Neuronal stem cell (in vitro differentiated cells): ENCODE measurements at regions not wholly inside any gene's neighbourhood (a gene's known extent, or its start where the extent isn't known, plus 50 kb on each side); places are given as distances from the start of the nearest gene placed in this dataset.

Experiments
- DNase-seq: peaks from one replicate; pipeline ENCODE4 v3.0.0-alpha.2; 2013; ENCODE audit warnings: low spot score
- H2AFZ ChIP-seq: one replicate; pipeline ENCODE4 v1.6.1; 2013; ENCODE audit warnings: mild to moderate bottlenecking, low read length, inconsistent platforms
- H2AK5ac ChIP-seq: 2 replicates; pipeline ENCODE4 v1.6.1; 2013; ENCODE audit warnings: low read depth, mild to moderate bottlenecking, inconsistent platforms, low read length, moderate library complexity, mixed read lengths
- H2BK120ac ChIP-seq: 2 replicates; pipeline ENCODE4 v1.6.1; 2013; ENCODE audit warnings: low read depth, mild to moderate bottlenecking, inconsistent platforms, low read length, moderate library complexity, mixed read lengths
- H2BK12ac ChIP-seq: one replicate; pipeline ENCODE4 v1.6.1; 2013; ENCODE audit warnings: low read length, inconsistent platforms
- H2BK15ac ChIP-seq: 2 replicates; pipeline ENCODE4 v1.6.1; 2013; ENCODE audit warnings: mild to moderate bottlenecking, low read length, inconsistent platforms, mixed read lengths
- H2BK5ac ChIP-seq: one replicate; pipeline ENCODE4 v1.6.1; 2013; ENCODE audit warnings: inconsistent platforms, mild to moderate bottlenecking, low read length, moderate library complexity
- H3K14ac ChIP-seq: one replicate; pipeline ENCODE4 v1.6.1; 2013; ENCODE audit warnings: low read length, inconsistent platforms
- H3K18ac ChIP-seq: 2 replicates; pipeline ENCODE4 v1.6.1; 2013; ENCODE audit warnings: low read length, inconsistent platforms
- H3K23ac ChIP-seq: 2 replicates; pipeline ENCODE4 v1.6.1; 2013; ENCODE audit warnings: low read depth, mild to moderate bottlenecking, mixed read lengths, low read length, inconsistent platforms; ENCODE audit not compliant: poor library complexity
- H3K27ac ChIP-seq: replicated peaks from 3 replicates; pipeline ENCODE4 v1.5.1; 2013; ENCODE audit warnings: low read length, inconsistent platforms
- H3K27me3 ChIP-seq, 3 experiments: 2 replicates each; pipeline ENCODE4 v1.6.1; 2013; ENCODE audit warnings: low read length in 3 of 3, mild to moderate bottlenecking in 2 of 3, inconsistent platforms in 1 of 3, low read depth in 1 of 3, mixed read lengths in 1 of 3, moderate library complexity in 1 of 3; ENCODE audit not compliant: control insufficient read depth in 3 of 3, insufficient read depth in 3 of 3
- H3K36me3 ChIP-seq, 2 donors: replicated peaks in 1 of 2; 2 replicates each; pipeline ENCODE4 v1.6.1; 2013; ENCODE audit warnings: low read length in 2 of 2; ENCODE audit not compliant: control insufficient read depth in 2 of 2, insufficient read depth in 2 of 2
- H3K4ac ChIP-seq: 2 replicates; pipeline ENCODE4 v1.6.1; 2013; ENCODE audit warnings: inconsistent platforms, mild to moderate bottlenecking, low read length, moderate library complexity
- H3K4me1 ChIP-seq, 2 donors: 1 replicate in 1 of 2; 2 replicates in 1 of 2; pipeline ENCODE4 v1.6.1; 2013; ENCODE audit warnings: low read length in 2 of 2, low read depth in 1 of 2; ENCODE audit not compliant: control insufficient read depth in 2 of 2, insufficient read depth in 1 of 2
- H3K4me2 ChIP-seq: one replicate; pipeline ENCODE4 v1.6.1; 2013; ENCODE audit warnings: mild to moderate bottlenecking, low read length, inconsistent platforms; ENCODE audit not compliant: insufficient read depth, poor library complexity, severe bottlenecking
- H3K4me3 ChIP-seq, 2 donors: 2 replicates each; pipeline ENCODE4 v1.5.1; 2013; ENCODE audit warnings: low read length in 2 of 2, mild to moderate bottlenecking in 2 of 2, inconsistent platforms in 1 of 2, moderate library complexity in 1 of 2
- H3K79me1 ChIP-seq: one replicate; pipeline ENCODE4 v1.6.1; 2013; ENCODE audit warnings: low read depth, mild to moderate bottlenecking, inconsistent platforms, low read length, moderate library complexity
- H3K9ac ChIP-seq: one replicate; pipeline ENCODE4 v1.6.1; 2013; ENCODE audit warnings: mild to moderate bottlenecking, low read depth, low read length, inconsistent platforms; ENCODE audit not compliant: poor library complexity
- H3K9me3 ChIP-seq, 2 donors: replicated peaks in 1 of 2; 2 replicates each; pipeline versions ENCODE3 to v1.6.1; 2013; ENCODE audit warnings: low read length in 2 of 2, mild to moderate bottlenecking in 2 of 2, inconsistent platforms in 1 of 2, low read depth in 1 of 2, mixed read lengths in 1 of 2, moderate library complexity in 1 of 2; ENCODE audit not compliant: control insufficient read depth in 2 of 2, insufficient read depth in 1 of 2
- H4K8ac ChIP-seq: one replicate; pipeline ENCODE4 v1.6.1; 2013; ENCODE audit warnings: low read depth, mild to moderate bottlenecking, inconsistent platforms, low read length, moderate library complexity
- H4K91ac ChIP-seq: one replicate; pipeline ENCODE4 v1.6.1; 2013; ENCODE audit warnings: low read length, low read depth, mild to moderate bottlenecking, inconsistent platforms; ENCODE audit not compliant: poor library complexity
- WGBS, 2 donors: extraction: QIAGEN DNeasy Blood & Tissue Kit; methylation state at CpG; one replicate each; pipeline ENCODE4 v1.1.7; 2013; ENCODE audit warnings: missing lambda C conversion rate in 2 of 2, mixed read lengths in 1 of 2; ENCODE audit not compliant: insufficient read length in 2 of 2, insufficient replicate concordance in 1 of 2; ENCODE audit errors: extremely low coverage in 2 of 2; 5-methylcytosine and 5-hydroxymethylcytosine counted together

DNA sequence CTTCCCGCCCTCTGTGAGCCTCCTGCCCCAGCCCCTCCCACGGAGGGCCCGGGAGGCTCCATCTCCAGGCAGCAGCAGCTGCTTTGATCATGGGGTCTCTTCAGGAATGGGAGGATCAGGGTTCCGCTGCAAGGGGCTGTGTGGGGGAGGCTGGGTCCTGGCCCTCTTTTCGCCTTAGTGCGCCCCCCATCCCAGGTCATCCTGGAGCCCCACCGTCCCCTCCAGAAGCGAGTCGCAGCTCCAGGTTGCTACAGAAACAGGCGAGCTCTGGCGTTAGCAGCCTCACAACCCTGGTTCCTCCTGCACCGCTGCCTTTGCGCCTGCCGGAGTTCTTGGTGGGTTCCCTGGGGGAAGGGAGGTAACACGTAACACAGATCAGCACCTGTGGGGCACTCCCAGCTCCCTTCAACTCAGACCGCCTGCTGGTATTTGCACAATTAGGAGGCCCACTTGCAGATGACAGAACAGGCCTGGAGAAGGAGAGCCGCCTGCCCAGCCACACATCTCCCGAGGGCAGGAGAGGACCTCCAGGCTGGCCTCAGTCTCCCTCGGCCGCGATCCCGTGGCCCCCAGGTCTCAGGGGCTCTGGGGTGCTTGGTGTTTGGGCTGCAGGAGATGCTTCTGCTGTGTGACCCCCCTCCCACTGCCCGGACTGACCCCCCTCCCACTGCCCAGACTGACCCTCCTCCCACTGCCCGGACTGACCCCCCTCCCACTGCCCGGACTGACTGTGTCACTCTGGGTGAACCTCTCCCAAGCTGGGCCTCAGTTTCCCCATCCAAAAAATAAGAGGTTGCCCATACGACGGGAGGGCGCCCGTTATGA is 64.2 kb upstream of the ADRA2C start:
- peak overlapping the region; percentile 86 for H2BK15ac ChIP-seq
- no CpG with 5 or more reads among the region's 29 CpGs for WGBS, 2 donors

DNA sequence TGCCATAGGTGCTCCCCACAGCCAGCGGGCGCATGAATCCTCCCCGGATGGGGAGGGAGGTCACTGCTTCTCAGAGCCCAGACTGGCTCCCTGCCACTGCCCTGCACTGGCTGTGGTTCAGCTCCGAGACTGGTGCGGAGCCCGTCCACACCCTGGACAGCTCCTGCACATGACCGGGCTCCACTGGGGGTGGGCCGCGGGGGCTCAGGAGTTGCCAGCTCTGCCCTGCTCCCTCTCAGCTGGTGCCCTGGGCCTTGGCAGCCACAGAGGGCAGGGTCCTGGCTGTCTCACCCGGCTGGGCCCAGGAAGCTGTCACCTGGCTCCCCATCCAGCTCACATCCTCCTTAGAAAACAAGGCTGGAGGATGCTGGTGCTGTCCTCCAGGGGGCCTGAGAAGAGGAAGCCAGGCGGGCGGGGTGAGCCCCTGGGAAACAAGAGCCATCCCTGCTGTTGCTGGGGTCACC is 64.9 kb upstream of the ADRA2C start:
- Histone ChIP-seq H3K79me1 (peaks cover 1% of the 10 kb centered on the region), H2BK15ac (peak overlapping the region; percentile 86), H2AK5ac (peak overlapping the region; percentile 95), H3K23ac (peak overlapping the region; percentile 31), H3K4me3 (no peak overlapping the region), H3K27me3 (peaks cover 0 to 18% (median 0%) of the 10 kb centered on the region in 3 experiments), H2AFZ (no peak overlapping the region), H3K18ac (peak overlapping the region; percentile 86), H3K4me2 (no peak overlapping the region), H2BK12ac (peak overlapping the region; percentile 76), H3K4me1 (peaks cover 8 to 27% of the 10 kb centered on the region in 2 donors), H3K4ac (peak overlapping the region; percentile 43), H3K9me3 (peaks cover 2 to 3% of the 10 kb centered on the region in 2 donors), H2BK5ac (peak overlapping the region; percentile 35), H3K27ac (no peak overlapping the region), H3K14ac (peak overlapping the region; percentile 91), H2BK120ac (no peak overlapping the region), H3K36me3 (no peaks in the 10 kb centered on the region), H3K9ac (no peak overlapping the region), H4K91ac (no peak overlapping the region), H4K8ac (no peak overlapping the region)
- no peak for DNase-seq
- no CpG with 5 or more reads among the region's 12 CpGs for WGBS, 2 donors

More for the DNA sequence above, 64.2 kb upstream of the ADRA2C start:
- Histone ChIP-seq H4K8ac (no peak overlapping the region), H3K36me3 (no peaks in the 10 kb centered on the region), H4K91ac (no peak overlapping the region), H3K4me2 (no peak overlapping the region), H3K9ac (peak overlapping the region; percentile 30), H2BK120ac (peak overlapping the region; percentile 21), H2AFZ (no peak overlapping the region), H3K79me1 (peaks cover 1% of the 10 kb centered on the region), H3K23ac (no peak overlapping the region), H3K27ac (no peak overlapping the region), H3K27me3 (peaks cover 0 to 18% (median 0%) of the 10 kb centered on the region in 3 experiments), H3K14ac (peak overlapping the region; percentile 50), H3K4me3 (no peak overlapping the region), H2AK5ac (peak overlapping the region; percentile 95), H3K18ac (peak overlapping the region; percentile 86), H3K9me3 (peaks cover 2 to 3% of the 10 kb centered on the region in 2 donors), H2BK5ac (peak overlapping the region; percentile 35), H3K4me1 (peaks cover 8 to 27% of the 10 kb centered on the region in 2 donors), H3K4ac (peak overlapping the region; percentile 43), H2BK12ac (peak overlapping the region; percentile 88)
- no peak for DNase-seq

DNA sequence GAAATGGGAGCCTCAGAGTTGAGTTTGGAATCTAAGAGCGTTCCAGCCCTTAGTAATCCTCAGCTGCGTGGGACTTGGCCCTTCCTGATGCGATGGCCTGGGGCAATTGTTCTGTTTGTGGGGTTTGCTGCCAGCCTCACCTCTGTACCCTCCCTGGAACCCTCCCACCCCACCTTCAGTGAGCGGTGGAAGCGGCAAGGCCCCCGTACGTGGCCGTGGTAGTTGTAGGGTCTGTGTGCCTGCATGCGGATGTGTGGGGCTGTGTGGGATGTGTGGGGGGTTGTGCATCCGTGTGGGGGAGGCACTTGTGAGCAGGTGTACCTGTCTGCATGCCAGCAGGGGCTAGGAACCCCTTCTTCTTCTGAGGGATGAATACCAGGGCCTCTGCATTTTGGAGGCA is 65.4 kb upstream of the ADRA2C start:
- peak overlapping the region; percentile 35 for H2BK5ac ChIP-seq
- peaks cover 8 to 26% of the 10 kb centered on the region in 2 donors for H3K4me1 ChIP-seq
- H3K18ac ChIP-seq = peak overlapping the region; percentile 83
- H3K9me3 ChIP-seq = peaks cover 3 to 5% of the 10 kb centered on the region in 2 donors
- H2AFZ ChIP-seq = no peak overlapping the region
- H3K4me3 ChIP-seq = no peak overlapping the region
- no peak overlapping the region for H3K14ac ChIP-seq
- H3K9ac ChIP-seq = no peak overlapping the region
- WGBS, 2 donors = no CpG with 5 or more reads among the region's 10 CpGs
- H4K91ac ChIP-seq = no peak overlapping the region
- H2BK120ac ChIP-seq = no peak overlapping the region
- DNase-seq = no peak
- H2BK12ac ChIP-seq = no peak overlapping the region
- no peaks in the 10 kb centered on the region for H3K36me3 ChIP-seq
- H3K4ac ChIP-seq = no peak overlapping the region
- no peak overlapping the region for H3K4me2 ChIP-seq
- no peak overlapping the region for H3K23ac ChIP-seq
- no peak overlapping the region for H3K27ac ChIP-seq
- H3K27me3 ChIP-seq = peaks cover 0 to 15% (median 0%) of the 10 kb centered on the region in 3 experiments
- H4K8ac ChIP-seq = no peak overlapping the region
- peak overlapping the region; percentile 90 for H2AK5ac ChIP-seq
- peaks cover 1% of the 10 kb centered on the region for H3K79me1 ChIP-seq
- peak overlapping the region; percentile 86 for H2BK15ac ChIP-seq

DNA sequence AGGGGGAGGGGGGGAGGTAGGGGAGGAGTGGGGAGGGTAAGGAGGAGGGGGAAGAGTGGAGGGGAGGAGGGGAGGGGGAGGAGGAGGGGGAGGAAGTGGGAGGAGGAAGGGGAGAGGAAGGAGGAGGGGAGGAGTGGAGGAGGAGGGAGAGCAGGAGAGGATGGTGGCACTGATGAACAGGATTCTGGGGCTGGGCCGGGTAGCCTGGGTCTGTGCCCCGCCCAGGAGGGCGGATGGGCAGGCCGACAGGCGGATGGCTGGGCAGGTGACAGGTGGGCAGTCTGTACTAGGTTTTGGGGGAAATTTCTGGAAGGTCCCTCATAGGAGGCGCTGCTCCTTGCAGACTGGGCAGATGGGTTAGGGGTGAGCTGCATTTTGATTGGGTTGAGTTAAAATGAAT is 66.0 kb upstream of the ADRA2C start:
- no CpG with 5 or more reads among the region's 6 CpGs for WGBS, 2 donors
- Histone ChIP-seq H3K9me3 (peaks cover 3 to 5% of the 10 kb centered on the region in 2 donors), H2BK15ac (no peak overlapping the region), H3K36me3 (no peaks in the 10 kb centered on the region), H3K79me1 (peaks cover 1% of the 10 kb centered on the region), H3K4me1 (peaks cover 8 to 23% of the 10 kb centered on the region in 2 donors), H2BK12ac (no peak overlapping the region), H4K8ac (no peak overlapping the region), H2BK5ac (peak overlapping the region; percentile 35), H3K9ac (no peak overlapping the region), H3K4me2 (no peak overlapping the region), H2BK120ac (no peak overlapping the region), H3K23ac (no peak overlapping the region), H3K4me3 (no peak overlapping the region), H2AK5ac (no peak overlapping the region), H3K27ac (no peak overlapping the region), H3K18ac (no peak overlapping the region), H3K27me3 (peaks cover 0 to 15% (median 0%) of the 10 kb centered on the region in 3 experiments), H3K4ac (no peak overlapping the region), H2AFZ (no peak overlapping the region), H4K91ac (no peak overlapping the region), H3K14ac (no peak overlapping the region)
- no peak for DNase-seq
